ENCODE measurements at regions not wholly inside any gene's neighbourhood (a gene's known extent, or its start where the extent isn't known, plus 50 kb on each side); places are given as distances from the start of the nearest gene placed in this dataset.

DNA sequence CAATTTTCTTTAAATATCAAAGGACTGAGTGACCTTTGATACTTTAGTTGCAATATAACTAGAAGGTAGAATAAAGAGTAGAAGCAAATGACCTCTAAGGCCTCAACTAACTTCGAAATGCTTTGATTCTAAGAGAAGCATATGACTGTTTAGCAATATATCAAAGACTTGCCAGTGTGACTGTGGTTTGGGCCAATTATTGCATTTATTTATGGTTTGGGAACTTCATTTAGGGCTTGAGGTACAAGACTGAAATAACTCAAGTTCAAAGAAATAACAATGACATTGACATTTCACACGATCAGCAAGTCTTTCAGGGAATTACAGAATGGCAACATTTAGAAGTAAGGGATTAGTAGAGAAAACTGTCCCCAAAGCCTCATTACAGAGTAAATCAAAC is 709.7 kb upstream of the LRRC4C start:
- TF ChIP-seq, protein P1, sequence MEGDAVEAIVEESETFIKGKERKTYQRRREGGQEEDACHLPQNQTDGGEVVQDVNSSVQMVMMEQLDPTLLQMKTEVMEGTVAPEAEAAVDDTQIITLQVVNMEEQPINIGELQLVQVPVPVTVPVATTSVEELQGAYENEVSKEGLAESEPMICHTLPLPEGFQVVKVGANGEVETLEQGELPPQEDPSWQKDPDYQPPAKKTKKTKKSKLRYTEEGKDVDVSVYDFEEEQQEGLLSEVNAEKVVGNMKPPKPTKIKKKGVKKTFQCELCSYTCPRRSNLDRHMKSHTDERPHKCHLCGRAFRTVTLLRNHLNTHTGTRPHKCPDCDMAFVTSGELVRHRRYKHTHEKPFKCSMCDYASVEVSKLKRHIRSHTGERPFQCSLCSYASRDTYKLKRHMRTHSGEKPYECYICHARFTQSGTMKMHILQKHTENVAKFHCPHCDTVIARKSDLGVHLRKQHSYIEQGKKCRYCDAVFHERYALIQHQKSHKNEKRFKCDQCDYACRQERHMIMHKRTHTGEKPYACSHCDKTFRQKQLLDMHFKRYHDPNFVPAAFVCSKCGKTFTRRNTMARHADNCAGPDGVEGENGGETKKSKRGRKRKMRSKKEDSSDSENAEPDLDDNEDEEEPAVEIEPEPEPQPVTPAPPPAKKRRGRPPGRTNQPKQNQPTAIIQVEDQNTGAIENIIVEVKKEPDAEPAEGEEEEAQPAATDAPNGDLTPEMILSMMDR (IDR thresholded peaks at IDR 0.05; ENCODE audit: extremely low read depth in 1 of 2, insufficient read depth in 1 of 2, low read depth in 1 of 2, low read length in 2 of 2), result no peak
- TF ChIP-seq GATA2 (IDR thresholded peaks at IDR 0.05; ENCODE audit: insufficient read depth, insufficient read length, low read depth, low read length) (no peak), POLR2A (IDR thresholded peaks at IDR 0.05; ENCODE audit: low read depth, low read length) (no peak), FOS (IDR thresholded peaks at IDR 0.05; ENCODE audit: borderline replicate concordance, insufficient read depth, low read length) (no peak), MYC (IDR thresholded peaks at IDR 0.05; ENCODE audit: low read depth, low read length) (no peak), EZH2 (IDR thresholded peaks at IDR 0.05; ENCODE audit: borderline replicate concordance, low read depth, low read length, severe bottlenecking) (no peak), POLR2AphosphoS5 (IDR thresholded peaks at IDR 0.05; ENCODE audit: insufficient read depth, low read depth, low read length) (no peak), JUN (IDR thresholded peaks at IDR 0.05; ENCODE audit: borderline replicate concordance, insufficient read depth, insufficient read length, low read depth) (no peak)
- TF ChIP-seq, protein P2, sequence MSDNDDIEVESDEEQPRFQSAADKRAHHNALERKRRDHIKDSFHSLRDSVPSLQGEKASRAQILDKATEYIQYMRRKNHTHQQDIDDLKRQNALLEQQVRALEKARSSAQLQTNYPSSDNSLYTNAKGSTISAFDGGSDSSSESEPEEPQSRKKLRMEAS (IDR thresholded peaks at IDR 0.05; ENCODE audit: insufficient read depth, insufficient read length), result no peak
- H3K9me1 ChIP-seq (replicated peaks; ENCODE audit: control insufficient read depth, extremely low read depth, insufficient read depth, low read length), result no peaks in the 10 kb centered on the region
- no peak overlapping the region for H3K9ac ChIP-seq (replicated peaks; ENCODE audit: extremely low read depth, insufficient read depth, low read length)
- no peak for DNase-seq (ENCODE audit: low read depth, low spot score)
- FAIRE-seq, result no peak
- ChIA-PET POLR2A (no interaction called here), CTCF (no interaction called here)
- no peaks in the 10 kb centered on the region for H3K4me1 ChIP-seq (ENCODE audit: control insufficient read depth, extremely low read depth, insufficient read depth, low read length)
- no peaks in the 10 kb centered on the region for H3K9me3 ChIP-seq (replicated peaks; ENCODE audit: control insufficient read depth, insufficient read depth, low read length)
- no peak overlapping the region for H2AFZ ChIP-seq (ENCODE audit: low read depth, low read length)
- BruUV-seq (replicated peaks), result no TSS peak
- H3K27ac ChIP-seq (ENCODE audit: insufficient read depth, low read depth, low read length), result no peak overlapping the region
- H3K79me2 ChIP-seq (ENCODE audit: control insufficient read depth, insufficient read depth, low read length), result no peaks in the 10 kb centered on the region
- no peak overlapping the region for H3K4me3 ChIP-seq (replicated peaks in 1 of 3; ENCODE audit: insufficient read depth in 1 of 3, low read depth in 1 of 3, low read length in 3 of 3)
- intact Hi-C loops (cut with micrococcal nuclease) (no loop called here), dilution Hi-C loops (cut with MboI; ENCODE audit: extremely low pct_ligation_motif_present, low sequenced_read_pairs) (no loop called here)
- no peaks in the 10 kb centered on the region for H3K36me3 ChIP-seq (ENCODE audit: control insufficient read depth in 2 of 2, extremely low read depth in 1 of 2, insufficient read depth in 2 of 2, low read length in 2 of 2)
- no peaks in the 10 kb centered on the region for H3K27me3 ChIP-seq (ENCODE audit: control insufficient read depth in 2 of 2, insufficient read depth in 2 of 2, low read length in 2 of 2)
- no peaks in the 10 kb centered on the region for H4K20me1 ChIP-seq (replicated peaks; ENCODE audit: control insufficient read depth, extremely low read depth, insufficient read depth, low read length)
- H3K4me2 ChIP-seq (ENCODE audit: insufficient read depth, low read length), result no peak overlapping the region

All from endothelial cell of umbilical vein (primary cell).